ENCODE measurements at regions not wholly inside any gene's neighbourhood (a gene's known extent, or its start where the extent isn't known, plus 50 kb on each side); places are given as distances from the start of the nearest gene placed in this dataset.
"Not testable (repeated sequence)": the region's sequence is repeated elsewhere in the genome, so short reads cannot be mapped to it uniquely, and the experiment has no call there.

- H3K4me3 ChIP-seq (ENCODE audit: low read depth, low read length), result not testable (repeated sequence)
Observed at GRCh38 chr15:34528055-34528754, 55.2 kb downstream of the GOLGA8B start.

- H3K4me3 ChIP-seq (ENCODE audit: low read depth, low read length), result not testable (repeated sequence)
Observed at GRCh38 chr15:34527641-34528040, 55.8 kb downstream of the GOLGA8B start.

- not testable (repeated sequence) for H3K4me3 ChIP-seq (ENCODE audit: low read depth, low read length)
Observed at GRCh38 chr15:34523849-34524248, 59.6 kb downstream of the GOLGA8B start.

- H3K4me3 ChIP-seq (ENCODE audit: low read depth, low read length), result not testable (repeated sequence)
Observed at GRCh38 chr15:34522601-34523000, 60.9 kb downstream of the GOLGA8B start.

GRCh38 chr15:34521802-34522485 lies 61.5 kb downstream of the GOLGA8B start:
- H3K4me3 ChIP-seq (ENCODE audit: low read depth, low read length), result not testable (repeated sequence)

DNA sequence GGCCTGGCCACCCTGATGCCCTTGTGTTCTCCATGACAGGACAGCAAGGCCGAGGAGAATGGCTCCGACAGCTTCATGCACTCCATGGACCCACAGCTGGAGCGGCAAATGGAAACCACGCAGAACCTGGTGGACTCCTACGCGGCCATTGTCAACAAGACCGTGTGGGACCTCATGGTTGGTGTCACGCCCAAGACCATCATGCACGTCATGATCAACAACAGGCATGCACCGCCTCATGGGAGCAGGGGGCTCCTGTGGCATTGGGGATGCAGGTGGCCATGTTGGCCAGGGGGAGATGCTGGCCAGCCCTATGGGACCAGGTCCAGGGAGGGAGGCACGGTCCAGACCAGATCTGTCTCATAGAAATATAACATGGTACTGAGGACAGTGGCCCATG lies 62.9 kb downstream of the GOLGA8B start:
- H3K4me3 ChIP-seq (ENCODE audit: low read depth, low read length), result no peak overlapping the region

- H3K4me3 ChIP-seq (ENCODE audit: low read depth, low read length), result not testable (repeated sequence)
Observed at GRCh38 chr15:34520010-34520409, 63.4 kb downstream of the GOLGA8B start.

DNA sequence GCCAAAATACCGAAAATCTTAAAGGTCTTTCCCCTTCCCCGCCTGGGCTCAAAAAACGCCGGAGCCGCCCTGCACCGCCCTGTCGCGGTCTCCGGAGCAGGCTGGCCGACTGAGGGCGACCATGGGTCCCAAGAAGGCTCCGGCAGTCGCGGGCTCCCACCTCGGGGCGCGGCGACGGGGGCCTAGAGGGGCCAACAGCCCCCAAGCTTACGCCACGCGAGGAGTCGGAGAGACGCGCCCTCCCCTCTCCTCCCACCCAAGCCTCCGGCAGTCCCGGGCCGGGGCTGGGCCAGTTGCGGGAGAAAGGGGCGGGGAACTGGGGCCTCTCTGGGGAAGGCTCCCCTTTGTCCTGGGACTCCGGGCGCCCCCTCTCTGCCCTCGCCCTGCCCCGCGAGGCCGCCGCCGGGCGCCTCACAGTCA lies 69.2 kb downstream of the GOLGA8B start:
- H3K4me3 ChIP-seq (ENCODE audit: low read depth, low read length), result peak overlapping the region; percentile 54

DNA sequence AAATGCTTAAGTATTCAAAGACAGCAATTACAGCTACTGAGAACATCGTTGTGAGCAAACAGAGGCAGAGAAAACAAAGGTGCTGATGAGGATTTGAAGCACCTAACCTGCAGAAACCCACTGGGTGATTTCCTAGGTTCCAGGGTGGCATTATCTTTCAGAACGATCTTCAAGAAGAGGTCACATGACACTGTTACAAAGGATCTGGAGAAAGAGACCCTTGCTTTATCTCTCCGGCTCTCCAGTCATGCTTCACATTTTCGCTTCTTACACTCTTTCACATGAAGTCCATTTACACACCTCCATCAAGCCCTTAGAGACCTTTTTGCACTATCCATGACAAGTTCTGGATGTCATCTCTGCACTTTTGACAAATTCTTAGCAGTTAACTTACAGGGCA lies 70.8 kb downstream of the GOLGA8B start:
- no peak overlapping the region for H3K4me3 ChIP-seq (ENCODE audit: low read depth, low read length)

- no peak overlapping the region for H3K4me3 ChIP-seq (ENCODE audit: low read depth, low read length)
Observed at GRCh38 chr15:34501131-34501530, 63.5 kb upstream of the GOLGA8A start.

- H3K4me3 ChIP-seq (ENCODE audit: low read depth, low read length), result no peak overlapping the region
Observed at GRCh38 chr15:34496207-34496995, 58.8 kb upstream of the GOLGA8A start.

GRCh38 chr15:34495707-34496106 lies 58.1 kb upstream of the GOLGA8A start:
- H3K4me3 ChIP-seq (ENCODE audit: low read depth, low read length), result not testable (repeated sequence)

GRCh38 chr15:34494084-34494399 lies 56.4 kb upstream of the GOLGA8A start:
- peak overlapping the region; percentile 30 for H3K4me3 ChIP-seq (ENCODE audit: low read depth, low read length)

- H3K4me3 ChIP-seq (ENCODE audit: low read depth, low read length), result no peak overlapping the region
Observed at GRCh38 chr15:34493001-34493400, 55.4 kb upstream of the GOLGA8A start.

- H3K4me3 ChIP-seq (ENCODE audit: low read depth, low read length), result not testable (repeated sequence)
Observed at GRCh38 chr15:34491488-34491887, 53.9 kb upstream of the GOLGA8A start.

GRCh38 chr15:34490417-34491193 lies 53.0 kb upstream of the GOLGA8A start:
- no peak overlapping the region for H3K4me3 ChIP-seq (ENCODE audit: low read depth, low read length)

DNA sequence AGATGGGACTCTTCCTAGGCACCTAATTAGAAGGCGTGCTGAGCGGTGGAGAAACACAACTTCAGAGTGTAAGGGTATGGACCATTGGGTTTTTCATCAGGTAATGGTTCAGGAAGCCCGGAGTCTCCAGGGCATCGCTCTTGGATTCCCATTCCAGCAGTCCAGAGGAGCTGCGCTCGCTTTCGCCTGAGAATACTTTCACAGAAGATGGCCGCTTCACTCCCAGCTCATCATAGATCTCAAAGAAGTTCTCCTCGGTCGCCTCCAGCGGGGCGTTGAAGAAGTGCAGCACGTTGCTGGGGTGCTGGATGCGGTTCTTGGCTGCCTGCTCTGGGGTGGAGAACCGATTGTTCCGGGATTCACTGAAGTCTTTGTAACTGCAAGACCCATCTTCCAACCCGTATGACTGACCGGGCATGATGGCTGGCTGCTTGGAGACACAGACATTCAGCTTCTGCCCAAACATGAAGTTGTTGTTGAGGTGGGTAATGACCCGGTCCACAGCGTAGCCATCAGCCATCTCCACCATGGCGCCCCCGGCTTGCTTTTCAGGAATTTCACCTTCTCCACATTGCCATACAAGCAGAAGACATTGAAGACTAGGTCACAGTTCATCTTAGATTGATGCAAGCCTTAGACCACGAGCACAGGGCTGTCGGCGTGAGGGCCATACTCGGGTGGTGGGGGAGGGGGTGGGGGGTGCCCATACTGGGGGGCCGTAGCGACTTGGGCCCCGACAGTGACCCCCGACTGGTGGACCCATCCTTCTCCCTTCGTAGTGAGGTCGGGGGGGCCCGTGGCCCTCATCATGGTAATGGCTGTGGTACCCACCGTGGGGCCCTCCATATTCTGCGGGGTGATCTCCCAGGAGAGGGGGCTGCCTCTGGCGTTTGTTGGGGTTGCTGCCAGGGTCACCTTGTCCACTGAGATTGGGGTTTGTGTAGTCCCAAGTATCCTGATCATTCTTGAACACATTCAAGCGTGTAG lies 51.7 kb upstream of the GOLGA8A start:
- not testable (repeated sequence) for H3K4me3 ChIP-seq (ENCODE audit: low read depth, low read length)

Measured in iPS-11a (cell line).